Neural cell (in vitro differentiated cells): ENCODE measurements at regions not wholly inside any gene's neighbourhood (a gene's known extent, or its start where the extent isn't known, plus 50 kb on each side); places are given as distances from the start of the nearest gene placed in this dataset.

Source experiments
- H2AFZ ChIP-seq: fragments of 200-600, 300-800 bp; sonication (generic), shearing (Covaris generic); 2 replicates; pipeline ENCODE4 v1.6.0; 2014; ENCODE audit warnings: low read depth, mild to moderate bottlenecking, antibody characterized with exemption, low read length, moderate library complexity
- H3F3A ChIP-seq: fragments of 200-600 bp; shearing (Covaris generic); 2 replicates; pipeline ENCODE4 v1.6.1; 2016; ENCODE audit warnings: mild to moderate bottlenecking, moderate library complexity, mixed read lengths, antibody characterized with exemption, low read length; ENCODE audit not compliant: insufficient read depth, poor library complexity, severe bottlenecking
- H3K27ac ChIP-seq: fragments of 200-600, 300-800 bp; sonication (generic), shearing (Covaris generic); 2 replicates; pipeline ENCODE4 v1.5.1; 2014; ENCODE audit warnings: mild to moderate bottlenecking, low read length, moderate library complexity
- H3K27me3 ChIP-seq: fragments of 300-800, 200-600 bp; sonication (generic), shearing (Covaris generic); 2 replicates; pipeline ENCODE4 v1.6.0; 2014; ENCODE audit warnings: mild to moderate bottlenecking, low read depth, low read length, moderate library complexity; ENCODE audit not compliant: insufficient read depth
- H3K36me3 ChIP-seq: fragments of 300-800, 200-600 bp; sonication (generic), shearing (Covaris generic); 2 replicates; pipeline ENCODE4 v1.5.1; 2014; ENCODE audit warnings: mild to moderate bottlenecking, antibody characterized with exemption, low read length, moderate library complexity; ENCODE audit not compliant: insufficient read depth
- H3K4me2 ChIP-seq: fragments of 300-800, 200-600 bp; sonication (generic), shearing (Covaris generic); 2 replicates; pipeline ENCODE4 v1.6.0; 2014; ENCODE audit warnings: mild to moderate bottlenecking, low read length
- H3K4me3 ChIP-seq: fragments of 300-800, 200-600 bp; sonication (generic), shearing (Covaris generic); 2 replicates; pipeline ENCODE4 v1.5.1; 2014; ENCODE audit warnings: mild to moderate bottlenecking, low read length, moderate library complexity
- H3K79me2 ChIP-seq: fragments of 200-600 bp; shearing (Covaris generic); replicated peaks from 2 replicates; pipeline ENCODE4 v1.6.0; 2014; ENCODE audit warnings: mild to moderate bottlenecking, low read length, moderate library complexity; ENCODE audit not compliant: insufficient read depth
- H3K9ac ChIP-seq: fragments of 300-800, 200-600 bp; sonication (generic), shearing (Covaris generic); 2 replicates; pipeline ENCODE4 v1.6.1; 2016; ENCODE audit warnings: mild to moderate bottlenecking, low read length, mixed read lengths
- H3K9me2 ChIP-seq: fragments of 200-600 bp; shearing (Covaris generic); 2 replicates; pipeline ENCODE4 v1.6.1; 2016; ENCODE audit warnings: mild to moderate bottlenecking, low read length, mixed read lengths; ENCODE audit not compliant: insufficient read depth
- H3K9me3 ChIP-seq: fragments of 200-600, 300-800 bp; sonication (generic), shearing (Covaris generic); 2 replicates; pipeline ENCODE4 v1.6.1; 2016; ENCODE audit warnings: mild to moderate bottlenecking, mixed run types, low read length, moderate library complexity, mixed read lengths
- H4K20me1 ChIP-seq: fragments of 200-600 bp; shearing (Covaris generic); 2 replicates; pipeline ENCODE4 v1.6.1; 2016; ENCODE audit warnings: mild to moderate bottlenecking, mixed run types; ENCODE audit not compliant: insufficient read depth
- CTCF ChIP-seq: fragments of 450-650 bp; IDR thresholded peaks from 2 replicates; pipeline ENCODE4 v1.5.1; 2014; ENCODE audit warnings: antibody characterized with exemption, mild to moderate bottlenecking, moderate library complexity; ENCODE audit not compliant: poor library complexity, severe bottlenecking
- EP300 ChIP-seq: fragments of 450-650 bp; conservative IDR thresholded peaks from 2 replicates; pipeline ENCODE4 v1.6.1; 2014; ENCODE audit warnings: antibody characterized with exemption, mild to moderate bottlenecking, moderate library complexity; ENCODE audit not compliant: poor library complexity, severe bottlenecking
- EZH2 ChIP-seq: fragments of 200-600, 300-800 bp; shearing (Covaris generic), sonication (generic); IDR thresholded peaks from 2 replicates; pipeline ENCODE4 v1.6.1; 2014; ENCODE audit warnings: antibody characterized with exemption, low read length, borderline replicate concordance, mild to moderate bottlenecking; ENCODE audit not compliant: insufficient read depth, poor library complexity, severe bottlenecking
- MXI1 ChIP-seq: fragments of 450-650 bp; conservative IDR thresholded peaks from 2 replicates; pipeline ENCODE4 v1.6.1; 2014; ENCODE audit warnings: antibody characterized with exemption, mild to moderate bottlenecking; ENCODE audit not compliant: poor library complexity, severe bottlenecking
- POLR2AphosphoS5 ChIP-seq: IDR thresholded peaks from 2 replicates; pipeline ENCODE4 v1.6.1; 2012
- RAD21 ChIP-seq: fragments of 450-650 bp; conservative IDR thresholded peaks from 2 replicates; pipeline ENCODE4 v1.6.1; 2014; ENCODE audit warnings: antibody characterized with exemption, mild to moderate bottlenecking, moderate library complexity
- REST ChIP-seq: IDR thresholded peaks from 2 replicates; pipeline ENCODE4 v1.6.1; 2012; ENCODE audit warnings: borderline replicate concordance
- SMC3 ChIP-seq: fragments of 450-650 bp; conservative IDR thresholded peaks from 2 replicates; pipeline ENCODE4 v1.6.1; 2014; ENCODE audit warnings: antibody characterized with exemption, mild to moderate bottlenecking, moderate library complexity; ENCODE audit not compliant: poor library complexity
- TAF1 ChIP-seq: IDR thresholded peaks from 2 replicates; pipeline ENCODE4 v1.6.1; 2012; ENCODE audit warnings: low read depth

- Histone ChIP-seq H3K79me2 (no peaks in the 10 kb centered on the region), H3K4me2 (no peak overlapping the region), H3K9ac (no peak overlapping the region), H3K36me3 (no peaks in the 10 kb centered on the region), H3K9me3 (no peaks in the 10 kb centered on the region), H4K20me1 (no peaks in the 10 kb centered on the region), H3K27me3 (no peaks in the 10 kb centered on the region), H3K4me3 (no peak overlapping the region), H2AFZ (no peak overlapping the region), H3K27ac (no peak overlapping the region), H3K9me2 (no peaks in the 10 kb centered on the region), H3F3A (no peaks in the 10 kb centered on the region)
- TF ChIP-seq CTCF (no peak), RAD21 (no peak), EZH2 (no peak), MXI1 (no peak), POLR2AphosphoS5 (no peak), EP300 (no peak), TAF1 (no peak), REST (no peak)
Measured at GRCh38 chr5:128635379-128635778, 97.3 kb upstream of the FBN2 start.

GRCh38 chr5:128636361-128636760 is 98.3 kb upstream of the FBN2 start:
- Histone ChIP-seq H3K27ac (no peak overlapping the region), H3K79me2 (no peaks in the 10 kb centered on the region), H3K9ac (no peak overlapping the region), H3K4me3 (no peak overlapping the region), H4K20me1 (no peaks in the 10 kb centered on the region), H3K9me3 (no peaks in the 10 kb centered on the region), H3K36me3 (no peaks in the 10 kb centered on the region), H3K9me2 (no peaks in the 10 kb centered on the region), H2AFZ (no peak overlapping the region), H3K27me3 (no peaks in the 10 kb centered on the region), H3F3A (no peaks in the 10 kb centered on the region), H3K4me2 (no peak overlapping the region)
- no peak for TF ChIP-seq RAD21
- no peak for TF ChIP-seq SMC3
- no peak for TF ChIP-seq CTCF
- TF ChIP-seq MXI1, result no peak
- TF ChIP-seq EP300, result no peak
- no peak for TF ChIP-seq POLR2AphosphoS5
- no peak for TF ChIP-seq REST
- TF ChIP-seq TAF1, result no peak
- no peak for TF ChIP-seq EZH2
